ENCODE measurements at regions not wholly inside any gene's neighbourhood (a gene's known extent, or its start where the extent isn't known, plus 50 kb on each side); places are given as distances from the start of the nearest gene placed in this dataset.
A peak's percentile ranks its signal among the peaks of the same experiment; 100 is the strongest.
"Not testable (repeated sequence)": the region's sequence is repeated elsewhere in the genome, so short reads cannot be mapped to it uniquely, and the experiment has no call there.

DNA sequence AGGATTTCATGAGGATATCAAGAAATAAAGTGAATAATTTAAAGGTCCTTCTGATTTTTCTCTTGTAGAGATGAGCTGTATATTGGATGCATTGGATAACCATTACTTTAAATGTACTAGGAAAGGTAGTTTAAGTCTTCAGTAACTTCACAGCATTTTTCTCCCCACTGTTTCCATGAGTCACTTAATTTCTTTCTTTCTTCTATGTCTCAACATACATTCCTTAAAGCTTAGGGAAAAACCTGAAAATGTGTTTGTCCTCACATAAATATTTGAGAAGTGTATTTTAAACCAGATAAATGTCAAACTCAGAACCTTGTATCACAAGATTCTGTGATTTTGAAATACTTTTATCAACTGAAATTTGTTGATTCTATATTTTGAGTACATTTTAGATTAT is 1970.2 kb upstream of the FLRT2 start:
- peak; percentile 94 for DNase-seq (ENCODE audit: low read depth)

DNA sequence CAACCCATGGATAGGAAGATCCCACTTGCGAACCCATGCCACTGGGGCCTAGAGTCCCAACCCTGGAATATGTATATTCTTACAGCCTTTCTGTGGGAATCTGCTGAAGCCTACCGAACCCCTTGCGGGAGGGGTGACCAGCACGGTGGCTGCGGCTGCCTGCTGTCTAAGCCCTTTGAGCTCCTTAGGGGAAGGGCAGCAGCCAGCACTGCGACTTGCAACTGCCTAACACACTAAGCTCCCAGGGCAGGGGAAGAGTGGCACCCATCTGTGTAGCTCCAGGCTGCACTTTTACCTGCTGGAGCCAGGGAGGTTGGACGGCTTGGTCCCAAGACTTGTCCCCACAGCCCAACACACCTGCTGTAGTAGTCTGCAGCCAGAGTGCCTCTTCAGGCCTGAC is 1968.7 kb upstream of the FLRT2 start:
- no peak for DNase-seq (ENCODE audit: low read depth)

GRCh38 chr14:83566567-83566966 is 1963.4 kb upstream of the FLRT2 start:
- peak; percentile 71 for DNase-seq (ENCODE audit: low read depth)

GRCh38 chr14:83568141-83568540 is 1961.8 kb upstream of the FLRT2 start:
- DNase-seq (ENCODE audit: low read depth) = peak; percentile 86

DNA sequence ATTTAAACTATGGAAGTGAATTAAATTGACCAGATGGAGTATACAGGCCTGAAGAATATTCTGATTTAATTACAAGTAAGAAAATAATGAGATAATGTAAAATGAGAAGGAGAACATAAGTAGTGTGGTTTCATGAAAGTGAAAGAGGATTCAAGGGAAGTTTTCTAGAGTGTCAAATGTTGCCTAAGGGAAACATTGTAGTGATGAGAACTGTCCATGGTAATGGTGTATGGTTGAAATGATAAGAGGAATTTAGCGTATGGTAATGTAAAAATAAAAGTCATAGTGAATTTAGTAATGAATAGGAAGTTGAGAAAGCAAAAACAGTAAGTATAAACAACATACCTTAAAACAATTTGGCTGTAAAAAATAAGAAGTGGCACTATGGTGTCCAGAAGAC is 1954.6 kb upstream of the FLRT2 start:
- peak; percentile 31 for DNase-seq (ENCODE audit: low read depth)

DNA sequence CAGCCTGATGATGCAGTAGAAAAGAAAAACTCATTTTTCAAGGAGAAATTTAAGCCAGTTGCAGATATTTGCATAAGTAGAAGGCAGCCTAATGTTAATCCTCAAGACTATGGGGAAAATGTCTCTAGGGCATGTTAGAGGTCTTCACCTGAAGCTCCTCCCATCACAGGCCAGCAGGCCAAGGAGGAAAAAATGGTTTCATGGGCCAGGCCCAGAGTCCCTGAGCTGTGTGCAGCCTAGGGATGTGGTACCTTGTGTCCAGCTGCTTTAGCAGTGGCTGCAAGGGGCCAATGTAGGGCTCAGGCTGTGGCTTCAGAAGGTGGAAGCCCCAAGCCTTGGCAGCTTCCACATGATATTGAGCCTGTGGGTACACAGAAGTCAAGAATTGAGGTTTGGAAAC is 1946.7 kb upstream of the FLRT2 start:
- DNase-seq (ENCODE audit: low read depth) = no peak

DNA sequence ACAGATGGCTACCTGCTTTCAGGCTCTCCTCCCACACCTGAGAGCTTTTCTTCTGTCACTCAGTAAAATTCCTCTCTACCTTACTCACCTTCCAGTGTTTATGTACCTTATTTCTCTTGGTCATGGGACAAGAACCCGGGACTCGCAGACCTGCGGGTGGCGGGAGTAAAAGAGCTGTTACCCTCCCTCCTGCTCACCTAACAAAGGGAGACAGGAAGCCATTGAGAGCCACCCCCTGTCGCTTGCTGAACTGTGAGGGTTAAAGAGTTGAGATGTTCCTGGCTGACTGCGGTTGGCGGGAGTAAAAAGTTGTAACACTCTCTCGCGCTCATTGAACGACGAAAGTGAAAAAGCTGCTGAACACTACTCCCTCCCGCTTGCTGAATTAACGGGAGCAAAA is 1935.1 kb upstream of the FLRT2 start:
- no peak for DNase-seq (ENCODE audit: low read depth)

DNA sequence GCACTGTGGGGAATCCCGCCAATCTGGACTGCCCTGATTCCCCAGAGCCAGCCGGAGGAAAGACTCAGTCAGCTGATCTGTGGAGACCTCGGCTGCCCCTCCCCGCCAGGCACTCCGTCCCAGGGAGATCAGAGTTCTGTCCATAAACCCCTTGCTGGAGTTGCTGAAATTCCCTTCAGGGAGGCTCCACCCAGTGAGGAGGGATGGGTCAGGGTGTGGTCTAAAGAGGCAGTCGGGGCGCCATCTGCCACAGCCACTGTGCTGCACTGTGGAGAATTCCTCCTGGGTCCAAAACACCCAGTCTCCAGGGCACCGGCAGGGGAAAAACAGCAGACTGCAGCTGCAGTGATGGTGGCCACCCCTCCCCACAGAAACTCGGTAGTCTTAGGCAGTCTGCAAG is 1922.3 kb upstream of the FLRT2 start:
- no peak for DNase-seq (ENCODE audit: low read depth)

- no peak for DNase-seq (ENCODE audit: low read depth)
These were observed 1918.5 kb upstream of the FLRT2 start for GRCh38 chr14:83611491-83611890.

DNA sequence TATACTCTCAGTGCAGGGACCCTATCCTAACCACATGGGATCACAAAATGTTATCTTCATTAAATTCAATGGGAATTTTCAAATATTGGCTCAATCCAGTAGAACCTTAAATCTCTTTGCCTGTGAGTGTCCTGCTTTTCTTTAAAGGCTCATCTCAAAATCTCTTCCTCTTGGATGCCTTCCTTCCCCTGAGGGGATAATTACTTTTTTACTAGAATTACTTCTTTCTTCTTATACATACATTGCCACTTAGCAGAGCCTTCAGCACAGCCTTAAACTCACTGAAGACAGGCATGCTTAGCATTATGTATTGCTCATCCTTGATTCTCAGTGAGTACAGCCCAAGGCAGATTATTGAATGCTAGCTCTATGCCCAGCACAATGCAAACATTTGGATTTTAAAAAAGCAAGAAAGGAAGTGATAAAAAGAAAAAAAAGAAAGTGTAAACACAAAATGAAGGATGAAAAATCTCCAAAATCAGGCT is 1918.0 kb upstream of the FLRT2 start:
- no peak for DNase-seq (ENCODE audit: low read depth)

- no peak for DNase-seq (ENCODE audit: low read depth)
These were observed 1915.0 kb upstream of the FLRT2 start for GRCh38 chr14:83614956-83615355.

GRCh38 chr14:83624541-83624940 is 1905.4 kb upstream of the FLRT2 start:
- peak; percentile 16 for DNase-seq (ENCODE audit: low read depth)

DNA sequence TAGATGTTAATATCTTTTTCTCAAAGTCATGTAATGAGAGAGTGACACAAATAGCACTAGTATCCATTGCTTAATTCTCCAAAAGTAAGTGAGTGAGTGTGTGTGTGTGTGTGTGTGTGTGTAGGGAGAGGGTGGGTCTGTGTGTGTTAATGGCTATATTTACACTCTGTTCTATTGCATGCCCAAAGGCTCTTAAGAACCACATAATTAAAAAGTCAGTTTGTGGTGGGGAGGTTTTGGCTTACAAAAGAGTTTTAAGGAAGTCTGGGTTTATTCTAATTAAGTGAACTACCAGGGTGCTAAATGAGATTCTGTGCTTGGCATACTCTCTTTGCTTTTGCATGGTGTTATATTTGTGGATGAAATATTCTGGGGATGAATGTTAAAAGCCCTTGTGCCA is 1897.6 kb upstream of the FLRT2 start:
- no peak for DNase-seq (ENCODE audit: low read depth)

- DNase-seq (ENCODE audit: low read depth) = no peak
These were observed 1891.0 kb upstream of the FLRT2 start for GRCh38 chr14:83638748-83639504.

DNA sequence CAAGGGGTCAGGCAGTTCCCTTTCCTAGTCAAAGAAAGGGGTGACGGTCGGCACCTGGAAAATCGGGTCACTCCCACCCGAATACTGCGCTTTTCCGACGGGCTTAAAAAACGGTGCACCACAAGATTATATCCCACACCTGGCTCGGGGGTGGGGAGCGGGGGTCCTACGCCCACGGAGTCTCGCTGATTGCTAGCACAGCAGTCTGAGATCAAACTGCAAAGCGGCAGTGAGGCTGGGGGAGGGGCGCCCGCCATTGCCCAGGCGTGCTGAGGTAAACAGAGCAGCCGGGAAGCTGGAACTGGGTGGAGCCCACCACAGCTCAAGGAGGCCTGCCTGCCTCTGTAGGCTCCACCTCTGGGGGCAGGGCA is 1890.5 kb upstream of the FLRT2 start:
- DNase-seq (ENCODE audit: low read depth) = not testable (repeated sequence)

- no peak for DNase-seq (ENCODE audit: low read depth)
These were observed 1883.7 kb upstream of the FLRT2 start for GRCh38 chr14:83646228-83646627.

DNA sequence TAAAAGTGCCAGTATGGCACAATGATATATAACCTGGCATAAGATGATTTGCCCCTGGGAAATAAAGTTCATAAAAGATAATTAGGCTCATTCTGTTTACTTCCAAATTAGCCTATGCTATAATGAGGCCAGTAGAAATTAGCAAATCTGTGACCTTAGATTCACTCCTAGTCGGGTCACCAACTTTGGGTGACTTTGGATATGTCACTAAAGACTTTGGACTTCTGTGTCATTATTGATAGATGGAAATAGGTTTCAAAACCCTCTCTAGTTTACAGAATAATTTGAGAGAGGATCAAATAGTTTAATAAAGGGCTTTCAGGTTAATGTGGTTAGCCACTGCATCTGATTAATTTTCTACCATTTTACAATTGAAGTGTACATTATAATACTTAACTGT is 1869.3 kb upstream of the FLRT2 start:
- no peak for DNase-seq (ENCODE audit: low read depth)

GRCh38 chr14:83664389-83664788 is 1865.6 kb upstream of the FLRT2 start:
- DNase-seq (ENCODE audit: low read depth) = no peak

DNA sequence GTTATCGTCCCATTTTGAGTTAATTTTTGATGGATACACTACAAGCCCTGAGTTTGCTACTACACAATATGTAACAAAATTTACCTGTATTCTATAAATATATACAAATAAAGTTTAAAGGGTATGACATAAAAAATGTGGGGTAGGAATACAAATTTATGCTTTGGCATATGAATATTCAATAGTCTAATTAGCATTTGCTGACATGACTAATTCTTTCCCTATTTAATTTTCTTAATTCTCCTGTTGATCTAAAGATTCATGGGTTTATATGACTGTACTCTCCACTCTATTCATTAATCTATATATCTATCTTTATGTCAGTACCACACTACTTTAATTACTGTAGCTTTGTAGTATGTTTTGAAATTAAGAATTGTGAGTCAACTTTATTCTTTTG is 1840.7 kb upstream of the FLRT2 start:
- no peak for DNase-seq (ENCODE audit: low read depth)

DNA sequence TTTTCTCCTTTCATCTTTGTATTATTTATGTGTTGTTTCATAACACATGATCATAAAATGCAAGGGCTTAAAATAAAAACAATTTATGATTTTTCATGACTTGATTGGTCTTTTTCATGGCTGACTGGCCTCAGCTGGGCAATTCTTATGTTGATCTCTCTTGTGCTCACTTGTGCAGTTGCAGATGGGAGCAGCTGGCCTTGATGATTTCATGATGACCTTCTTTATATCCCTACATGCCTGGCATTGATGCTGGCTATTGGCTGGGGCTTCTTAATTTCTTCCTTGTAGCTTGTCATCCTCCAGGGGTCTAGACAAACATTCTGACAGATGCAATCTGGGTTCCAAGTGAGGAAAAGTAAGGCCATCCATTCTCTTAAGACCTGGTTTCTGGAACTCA is 1832.8 kb upstream of the FLRT2 start:
- DNase-seq (ENCODE audit: low read depth) = no peak

DNA sequence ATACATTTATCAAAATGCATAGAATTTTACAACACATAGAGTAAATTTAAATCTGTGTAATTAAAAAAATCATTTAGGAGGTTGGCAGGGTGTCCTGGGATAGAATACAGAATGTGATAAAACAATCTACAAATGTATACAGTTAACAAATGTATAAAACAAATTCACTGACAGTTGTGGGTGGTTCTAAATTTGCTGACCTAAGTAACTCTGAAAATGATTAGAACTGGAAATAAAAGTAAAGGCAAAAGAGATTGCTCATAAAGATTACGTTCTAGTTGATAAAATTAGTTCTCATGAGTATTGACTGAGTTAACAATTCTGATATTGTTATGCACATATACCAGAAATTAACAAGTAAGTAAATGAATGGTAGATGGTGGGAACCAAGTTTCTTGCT is 1827.3 kb upstream of the FLRT2 start:
- DNase-seq (ENCODE audit: low read depth) = no peak

- DNase-seq (ENCODE audit: low read depth) = peak; percentile 32
These were observed 1823.6 kb upstream of the FLRT2 start for GRCh38 chr14:83706231-83706954.

- peak; percentile 41 for DNase-seq (ENCODE audit: low read depth)
These were observed 1822.9 kb upstream of the FLRT2 start for GRCh38 chr14:83707056-83707455.

DNA sequence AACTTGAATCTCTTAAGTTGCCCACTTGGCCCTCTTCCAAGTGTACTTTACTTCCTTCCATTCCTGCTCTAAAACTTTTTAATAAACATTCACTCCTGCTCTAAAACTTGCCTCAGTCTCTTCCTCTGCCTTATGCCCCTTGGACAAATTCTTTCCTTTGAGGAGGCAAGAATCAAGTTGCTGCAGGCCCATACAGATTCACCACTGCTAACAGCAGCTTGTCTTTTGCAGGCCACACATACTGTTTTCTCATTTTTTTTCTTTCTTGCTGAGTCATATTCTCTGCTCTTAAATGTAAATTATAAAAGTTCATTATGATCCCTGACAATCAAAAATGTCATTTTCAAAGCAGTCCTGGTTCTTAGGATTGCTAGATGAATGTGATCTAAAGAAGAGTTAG is 1820.8 kb upstream of the FLRT2 start:
- DNase-seq (ENCODE audit: low read depth) = peak; percentile 6

Data from iris pigment epithelial cell (primary cell).